Left kidney (tissue), 1 donor: ENCODE measurements at regions not wholly inside any gene's neighbourhood (a gene's known extent, or its start where the extent isn't known, plus 50 kb on each side); places are given as distances from the start of the nearest gene placed in this dataset.
A peak's percentile ranks its signal among the peaks of the same experiment; 100 is the strongest.
"Not testable (repeated sequence)": the region's sequence is repeated elsewhere in the genome, so short reads cannot be mapped to it uniquely, and the experiment has no call there.

Experiments
- DNase-seq: peaks from one replicate; pipeline ENCODE4 v3.0.0-alpha.2; 2013

GRCh38 chr2:226327830-226328229 lies 471.8 kb downstream of the IRS1 start:
- no peak for DNase-seq

- DNase-seq = no peak
Observed at GRCh38 chr2:226325526-226325925, 474.1 kb downstream of the IRS1 start.

- DNase-seq = no peak
Observed at GRCh38 chr2:226320076-226320948, 479.3 kb downstream of the IRS1 start.

- no peak for DNase-seq
Observed at GRCh38 chr2:226317970-226318369, 481.6 kb downstream of the IRS1 start.

GRCh38 chr2:226313060-226313459 lies 486.6 kb downstream of the IRS1 start:
- no peak for DNase-seq

GRCh38 chr2:226312155-226312554 lies 487.5 kb downstream of the IRS1 start:
- no peak for DNase-seq

GRCh38 chr2:226310146-226310545 lies 489.5 kb downstream of the IRS1 start:
- DNase-seq = peak; percentile 13

GRCh38 chr2:226308986-226309385 lies 490.6 kb downstream of the IRS1 start:
- DNase-seq = no peak

GRCh38 chr2:226308323-226308680 lies 491.3 kb downstream of the IRS1 start:
- no peak for DNase-seq

- no peak for DNase-seq
Observed at GRCh38 chr2:226307487-226308322, 491.9 kb downstream of the IRS1 start.

GRCh38 chr2:226306969-226307368 lies 492.7 kb downstream of the IRS1 start:
- DNase-seq = no peak

GRCh38 chr2:226304308-226304707 lies 495.3 kb downstream of the IRS1 start:
- DNase-seq = no peak

GRCh38 chr2:226303707-226304106 lies 495.9 kb downstream of the IRS1 start:
- DNase-seq = no peak

- no peak for DNase-seq
Observed at GRCh38 chr2:226300196-226300886, 499.3 kb downstream of the IRS1 start.

- no peak for DNase-seq
Observed at GRCh38 chr2:226299771-226300170, 499.8 kb downstream of the IRS1 start.

GRCh38 chr2:226295681-226296080 lies 503.9 kb downstream of the IRS1 start:
- DNase-seq = no peak

GRCh38 chr2:226295123-226295522 lies 504.5 kb downstream of the IRS1 start:
- DNase-seq = no peak

- not testable (repeated sequence) for DNase-seq
Observed at GRCh38 chr2:226291281-226291680, 508.3 kb downstream of the IRS1 start.

GRCh38 chr2:226286916-226287315 lies 512.7 kb downstream of the IRS1 start:
- DNase-seq = no peak

- DNase-seq = no peak
Observed at GRCh38 chr2:226283796-226284195, 515.8 kb downstream of the IRS1 start.

- no peak for DNase-seq
Observed at GRCh38 chr2:226282151-226282550, 517.5 kb downstream of the IRS1 start.

- DNase-seq = not testable (repeated sequence)
Observed at GRCh38 chr2:226280136-226280535, 519.5 kb downstream of the IRS1 start.

GRCh38 chr2:226275215-226275614 lies 524.4 kb downstream of the IRS1 start:
- DNase-seq = no peak
